ENCODE measurements at regions not wholly inside any gene's neighbourhood (a gene's known extent, or its start where the extent isn't known, plus 50 kb on each side); places are given as distances from the start of the nearest gene placed in this dataset.

DNA sequence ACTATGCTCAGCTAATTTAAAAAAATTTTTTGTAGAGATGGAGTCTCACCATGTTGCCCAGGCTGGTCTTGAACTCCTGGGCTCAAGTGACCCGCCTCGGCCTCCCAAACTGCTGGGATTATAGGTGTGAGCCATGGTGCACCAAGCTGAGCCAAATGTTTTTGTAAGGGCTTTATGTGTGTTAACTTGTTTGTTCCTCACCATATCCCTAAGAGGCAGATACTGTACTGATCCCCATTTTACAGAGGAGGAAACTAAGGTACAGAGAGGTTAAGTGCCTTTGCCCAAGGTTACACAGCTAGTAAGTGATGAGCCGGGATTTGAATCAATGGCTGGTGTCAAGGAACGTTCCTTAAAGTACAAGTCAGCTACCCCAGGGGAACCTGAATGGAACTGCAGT is 85.3 kb upstream of the KLF7 start:
- TF ChIP-seq, protein P1, sequence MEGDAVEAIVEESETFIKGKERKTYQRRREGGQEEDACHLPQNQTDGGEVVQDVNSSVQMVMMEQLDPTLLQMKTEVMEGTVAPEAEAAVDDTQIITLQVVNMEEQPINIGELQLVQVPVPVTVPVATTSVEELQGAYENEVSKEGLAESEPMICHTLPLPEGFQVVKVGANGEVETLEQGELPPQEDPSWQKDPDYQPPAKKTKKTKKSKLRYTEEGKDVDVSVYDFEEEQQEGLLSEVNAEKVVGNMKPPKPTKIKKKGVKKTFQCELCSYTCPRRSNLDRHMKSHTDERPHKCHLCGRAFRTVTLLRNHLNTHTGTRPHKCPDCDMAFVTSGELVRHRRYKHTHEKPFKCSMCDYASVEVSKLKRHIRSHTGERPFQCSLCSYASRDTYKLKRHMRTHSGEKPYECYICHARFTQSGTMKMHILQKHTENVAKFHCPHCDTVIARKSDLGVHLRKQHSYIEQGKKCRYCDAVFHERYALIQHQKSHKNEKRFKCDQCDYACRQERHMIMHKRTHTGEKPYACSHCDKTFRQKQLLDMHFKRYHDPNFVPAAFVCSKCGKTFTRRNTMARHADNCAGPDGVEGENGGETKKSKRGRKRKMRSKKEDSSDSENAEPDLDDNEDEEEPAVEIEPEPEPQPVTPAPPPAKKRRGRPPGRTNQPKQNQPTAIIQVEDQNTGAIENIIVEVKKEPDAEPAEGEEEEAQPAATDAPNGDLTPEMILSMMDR (IDR thresholded peaks at IDR 0.05): no peak
- TF ChIP-seq EZH2phosphoT487 (IDR thresholded peaks at IDR 0.05; ENCODE audit: borderline replicate concordance, low read depth) (no peak), TCF12 (IDR thresholded peaks at IDR 0.05) (no peak), POLR2AphosphoS5 (IDR thresholded peaks at IDR 0.05; ENCODE audit: low read depth, low read length) (no peak), EP300 (IDR thresholded peaks at IDR 0.05; ENCODE audit: borderline replicate concordance in 1 of 2, low read depth in 1 of 2, low read length in 1 of 2) (no peak), USF2 (IDR thresholded peaks at IDR 0.05; ENCODE audit: borderline replicate concordance, low read depth, low read length) (no peak), MAX (IDR thresholded peaks at IDR 0.05; ENCODE audit: low read depth) (no peak), JUND (IDR thresholded peaks at IDR 0.05) (no peak), YY1 (IDR thresholded peaks at IDR 0.05; ENCODE audit: low read depth) (no peak), TAF1 (IDR thresholded peaks at IDR 0.05; ENCODE audit: borderline replicate concordance, low read depth, low read length) (no peak), GATA2 (CRISPR knock-in tag; IDR thresholded peaks at IDR 0.05) (no peak), RXRA (IDR thresholded peaks at IDR 0.05; ENCODE audit: borderline replicate concordance, low read depth) (no peak)
- TF ChIP-seq, protein P2, sequence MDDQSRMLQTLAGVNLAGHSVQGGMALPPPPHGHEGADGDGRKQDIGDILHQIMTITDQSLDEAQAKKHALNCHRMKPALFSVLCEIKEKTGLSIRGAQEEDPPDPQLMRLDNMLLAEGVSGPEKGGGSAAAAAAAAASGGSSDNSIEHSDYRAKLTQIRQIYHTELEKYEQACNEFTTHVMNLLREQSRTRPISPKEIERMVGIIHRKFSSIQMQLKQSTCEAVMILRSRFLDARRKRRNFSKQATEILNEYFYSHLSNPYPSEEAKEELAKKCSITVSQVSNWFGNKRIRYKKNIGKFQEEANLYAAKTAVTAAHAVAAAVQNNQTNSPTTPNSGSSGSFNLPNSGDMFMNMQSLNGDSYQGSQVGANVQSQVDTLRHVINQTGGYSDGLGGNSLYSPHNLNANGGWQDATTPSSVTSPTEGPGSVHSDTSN (IDR thresholded peaks at IDR 0.05): no peak
